A673 (cell line): ENCODE measurements at regions not wholly inside any gene's neighbourhood (a gene's known extent, or its start where the extent isn't known, plus 50 kb on each side); places are given as distances from the start of the nearest gene placed in this dataset.

Source experiments
- EZH2 ChIP-seq: fragments of 200-600 bp; sonication (generic); IDR thresholded peaks from 2 replicates; pipeline ENCODE4 v1.6.1; 2017; ENCODE audit warnings: borderline replicate concordance, low read depth, mild to moderate bottlenecking, mixed read lengths, antibody characterized with exemption, low read length; ENCODE audit not compliant: poor library complexity, severe bottlenecking
- TF ChIP-seq, protein P1 (sequence below): fragments of 300-800, 200-600 bp; sonication (generic); conservative IDR thresholded peaks from 2 replicates; pipeline ENCODE4 v1.5.1; 2017; ENCODE audit warnings: low read depth, mild to moderate bottlenecking, antibody characterized with exemption, low read length, moderate library complexity, mixed read lengths

DNA sequence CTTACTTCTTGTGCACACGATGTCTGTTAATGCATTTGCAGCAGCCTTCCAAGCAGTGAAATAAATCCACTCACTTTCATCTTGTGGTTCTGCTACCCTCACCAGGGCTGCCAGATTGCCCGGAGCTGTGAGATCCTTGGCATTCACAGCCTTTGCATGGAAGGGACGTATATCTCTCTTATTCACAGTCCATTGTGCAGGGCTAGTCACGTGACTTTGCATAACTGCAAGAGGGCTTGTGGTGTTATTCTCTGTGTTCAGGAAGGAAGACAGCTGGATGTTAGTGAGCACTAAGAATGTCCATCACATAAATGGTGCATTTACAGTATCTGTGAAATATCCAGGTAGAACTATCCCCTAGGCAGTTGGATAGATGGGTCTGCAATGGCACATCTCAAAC is 96.5 kb upstream of the BEND4 start:
- TF ChIP-seq, protein P1, sequence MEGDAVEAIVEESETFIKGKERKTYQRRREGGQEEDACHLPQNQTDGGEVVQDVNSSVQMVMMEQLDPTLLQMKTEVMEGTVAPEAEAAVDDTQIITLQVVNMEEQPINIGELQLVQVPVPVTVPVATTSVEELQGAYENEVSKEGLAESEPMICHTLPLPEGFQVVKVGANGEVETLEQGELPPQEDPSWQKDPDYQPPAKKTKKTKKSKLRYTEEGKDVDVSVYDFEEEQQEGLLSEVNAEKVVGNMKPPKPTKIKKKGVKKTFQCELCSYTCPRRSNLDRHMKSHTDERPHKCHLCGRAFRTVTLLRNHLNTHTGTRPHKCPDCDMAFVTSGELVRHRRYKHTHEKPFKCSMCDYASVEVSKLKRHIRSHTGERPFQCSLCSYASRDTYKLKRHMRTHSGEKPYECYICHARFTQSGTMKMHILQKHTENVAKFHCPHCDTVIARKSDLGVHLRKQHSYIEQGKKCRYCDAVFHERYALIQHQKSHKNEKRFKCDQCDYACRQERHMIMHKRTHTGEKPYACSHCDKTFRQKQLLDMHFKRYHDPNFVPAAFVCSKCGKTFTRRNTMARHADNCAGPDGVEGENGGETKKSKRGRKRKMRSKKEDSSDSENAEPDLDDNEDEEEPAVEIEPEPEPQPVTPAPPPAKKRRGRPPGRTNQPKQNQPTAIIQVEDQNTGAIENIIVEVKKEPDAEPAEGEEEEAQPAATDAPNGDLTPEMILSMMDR = no peak
- TF ChIP-seq EZH2 = no peak
